ENCODE measurements at regions not wholly inside any gene's neighbourhood (a gene's known extent, or its start where the extent isn't known, plus 50 kb on each side); places are given as distances from the start of the nearest gene placed in this dataset.

- H3K4me1 ChIP-seq = no peaks in the 10 kb centered on the region
- no peak overlapping the region for H3K4me3 ChIP-seq
- no peaks in the 10 kb centered on the region for H3K36me3 ChIP-seq
- no peaks in the 10 kb centered on the region for H3K27me3 ChIP-seq
- no peak for TF ChIP-seq CTCF (IDR thresholded peaks at IDR 0.05)
- TF ChIP-seq POLR2AphosphoS5 (IDR thresholded peaks at IDR 0.05; ENCODE audit: insufficient read depth in 1 of 2, low read depth in 1 of 2) = no peak
- no peak for TF ChIP-seq POLR2A (IDR thresholded peaks at IDR 0.05)
- no peaks in the 10 kb centered on the region for H3K9me3 ChIP-seq
- intact Hi-C loops (cut with DNase I) = no loop called here
- no peak for DNase-seq (ENCODE audit: extremely low spot score in 2 of 2)
- no peak overlapping the region for H3K27ac ChIP-seq
Observed at GRCh38 chr10:33539116-33539515, 204.6 kb upstream of the NRP1 start.

GRCh38 chr10:33537066-33537465, 202.6 kb upstream of the NRP1 start:
- Histone ChIP-seq H3K36me3 (no peaks in the 10 kb centered on the region), H3K27ac (no peak overlapping the region), H3K4me3 (no peak overlapping the region), H3K27me3 (no peaks in the 10 kb centered on the region), H3K9me3 (no peaks in the 10 kb centered on the region), H3K4me1 (no peaks in the 10 kb centered on the region)
- intact Hi-C loops (cut with DNase I) = no loop called here
- TF ChIP-seq POLR2AphosphoS5 (IDR thresholded peaks at IDR 0.05; ENCODE audit: insufficient read depth in 1 of 2, low read depth in 1 of 2) = no peak
- no peak for TF ChIP-seq POLR2A (IDR thresholded peaks at IDR 0.05)
- no peak for TF ChIP-seq CTCF (IDR thresholded peaks at IDR 0.05)
- DNase-seq (ENCODE audit: extremely low spot score in 2 of 2) = no peak

DNA sequence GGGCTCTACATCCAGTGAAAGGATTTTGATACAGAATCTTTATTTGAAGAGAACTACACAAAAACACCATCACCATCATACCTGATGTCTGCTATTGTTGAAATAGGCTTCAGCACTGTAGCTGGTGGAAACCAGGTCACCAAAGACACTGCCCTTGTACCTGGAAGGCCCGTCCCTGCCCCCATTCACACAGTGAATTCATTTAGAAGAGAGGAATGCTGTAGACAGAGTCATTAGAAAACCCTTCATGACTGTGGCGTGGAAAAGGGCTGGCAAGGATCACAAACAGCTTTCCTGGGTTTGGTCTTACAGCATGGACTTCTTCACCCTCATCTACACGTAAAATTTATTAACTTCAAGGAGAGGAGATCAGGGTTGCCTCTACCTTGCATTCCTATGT, 202.0 kb upstream of the NRP1 start:
- no peak for DNase-seq (ENCODE audit: extremely low spot score in 2 of 2)
- TF ChIP-seq POLR2AphosphoS5 (IDR thresholded peaks at IDR 0.05; ENCODE audit: insufficient read depth in 1 of 2, low read depth in 1 of 2) = no peak
- TF ChIP-seq CTCF (IDR thresholded peaks at IDR 0.05) = no peak
- no peak for TF ChIP-seq POLR2A (IDR thresholded peaks at IDR 0.05)
- Histone ChIP-seq H3K36me3 (no peaks in the 10 kb centered on the region), H3K27ac (no peak overlapping the region), H3K4me3 (no peak overlapping the region), H3K27me3 (no peaks in the 10 kb centered on the region), H3K9me3 (no peaks in the 10 kb centered on the region), H3K4me1 (no peaks in the 10 kb centered on the region)
- intact Hi-C loops (cut with DNase I) = no loop called here

GRCh38 chr10:33535866-33536265, 201.4 kb upstream of the NRP1 start:
- no peak overlapping the region for H3K4me3 ChIP-seq
- DNase-seq (ENCODE audit: extremely low spot score in 2 of 2) = no peak
- intact Hi-C loops (cut with DNase I) = no loop called here
- no peaks in the 10 kb centered on the region for H3K27me3 ChIP-seq
- TF ChIP-seq CTCF (IDR thresholded peaks at IDR 0.05) (no peak), POLR2A (IDR thresholded peaks at IDR 0.05) (no peak), POLR2AphosphoS5 (IDR thresholded peaks at IDR 0.05; ENCODE audit: insufficient read depth in 1 of 2, low read depth in 1 of 2) (no peak)
- H3K27ac ChIP-seq = no peak overlapping the region
- H3K9me3 ChIP-seq = no peaks in the 10 kb centered on the region
- H3K4me1 ChIP-seq = no peaks in the 10 kb centered on the region
- H3K36me3 ChIP-seq = no peaks in the 10 kb centered on the region

DNA sequence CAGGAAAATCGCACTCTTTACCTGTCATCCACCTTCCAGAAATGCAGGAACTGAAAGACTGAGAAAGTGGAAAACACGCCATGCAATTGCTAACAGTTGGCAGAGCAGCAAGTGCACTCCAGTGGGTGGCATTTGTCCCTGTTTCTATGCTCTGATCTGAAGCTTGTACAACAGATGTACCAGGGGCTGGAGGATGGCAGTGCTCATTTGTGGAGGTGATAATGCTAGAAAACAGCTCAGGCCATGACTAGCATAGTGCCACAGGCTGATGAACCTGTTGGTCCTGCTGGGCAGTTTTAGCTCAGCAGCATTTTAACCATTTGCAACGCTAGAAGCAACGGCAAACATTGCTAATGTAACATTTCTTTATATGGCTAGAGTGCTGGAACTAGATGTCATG, 199.9 kb upstream of the NRP1 start:
- TF ChIP-seq POLR2AphosphoS5 (IDR thresholded peaks at IDR 0.05; ENCODE audit: insufficient read depth in 1 of 2, low read depth in 1 of 2) (no peak), POLR2A (IDR thresholded peaks at IDR 0.05) (no peak)
- Histone ChIP-seq H3K4me1 (no peaks in the 10 kb centered on the region), H3K27me3 (no peaks in the 10 kb centered on the region), H3K9me3 (no peaks in the 10 kb centered on the region), H3K4me3 (no peak overlapping the region), H3K27ac (no peak overlapping the region), H3K36me3 (no peaks in the 10 kb centered on the region)
- intact Hi-C loops (cut with DNase I) = no loop called here
- no peak for DNase-seq (ENCODE audit: extremely low spot score in 2 of 2)

DNA sequence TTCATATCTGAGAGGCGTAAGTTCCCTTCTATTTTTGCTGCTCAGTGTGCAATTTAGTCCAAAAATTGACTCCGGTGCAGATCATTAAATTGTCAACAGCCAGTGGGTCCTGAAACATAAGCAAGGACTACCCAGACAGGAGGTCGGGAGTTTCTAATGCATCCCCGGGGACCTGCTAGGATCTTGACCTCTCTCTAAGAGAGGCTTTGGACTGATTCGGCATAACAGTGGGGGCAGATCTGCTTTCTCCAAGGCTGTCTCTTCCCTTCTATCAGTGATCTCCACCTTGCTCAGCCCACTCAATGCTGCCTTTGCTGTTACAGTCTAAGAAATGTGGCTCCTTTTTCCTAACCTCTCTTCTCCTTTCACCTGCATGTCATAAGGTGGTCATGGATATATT, 199.1 kb upstream of the NRP1 start:
- no peak for TF ChIP-seq POLR2A (IDR thresholded peaks at IDR 0.05)
- TF ChIP-seq POLR2AphosphoS5 (IDR thresholded peaks at IDR 0.05; ENCODE audit: insufficient read depth in 1 of 2, low read depth in 1 of 2) = no peak
- TF ChIP-seq CTCF (IDR thresholded peaks at IDR 0.05) = no peak
- Histone ChIP-seq H3K27me3 (no peaks in the 10 kb centered on the region), H3K27ac (no peak overlapping the region), H3K4me3 (no peak overlapping the region), H3K9me3 (no peaks in the 10 kb centered on the region), H3K36me3 (no peaks in the 10 kb centered on the region), H3K4me1 (no peaks in the 10 kb centered on the region)
- DNase-seq (ENCODE audit: extremely low spot score in 2 of 2) = no peak
- intact Hi-C loops (cut with DNase I) = no loop called here
